Heart right ventricle (tissue), 16 donors: ENCODE measurements at regions not wholly inside any gene's neighbourhood (a gene's known extent, or its start where the extent isn't known, plus 50 kb on each side); places are given as distances from the start of the nearest gene placed in this dataset.
"Not testable (repeated sequence)": the region's sequence is repeated elsewhere in the genome, so short reads cannot be mapped to it uniquely, and the experiment has no call there.

Experiments used
- ATAC-seq, 8 donors: fragments of 200-7000 bp; cut with Tn5 transposase; one replicate each; pipeline ENCODE4 v1.9.1; 2020; ENCODE audit warnings: mild to moderate bottlenecking in 8 of 8, moderate library complexity in 8 of 8, moderate number of reproducible peaks in 1 of 8
- DNase-seq, 2 donors: peaks; one replicate each; pipeline ENCODE4 v3.0.0-alpha.2; 2020
- H3K27ac ChIP-seq, 10 donors: fragments of 200-600 bp; sonication (generic) in 2 of 10; one replicate each; pipeline versions ENCODE4 v1.5.0 to v1.8.0; 2020 to 2022; ENCODE audit warnings: mild to moderate bottlenecking in 3 of 10
- H3K27me3 ChIP-seq, 7 donors: fragments of 200-600 bp; one replicate each; pipeline ENCODE4 v1.8.0; 2021 to 2022; ENCODE audit warnings: mild to moderate bottlenecking in 2 of 7
- H3K36me3 ChIP-seq, 9 donors: fragments of 200-600 bp; sonication (generic) in 1 of 9; one replicate each; pipeline versions ENCODE4 v1.5.0 to v1.8.0; 2020 to 2022; ENCODE audit warnings: mild to moderate bottlenecking in 2 of 9
- H3K4me1 ChIP-seq, 9 donors: fragments of 200-600 bp; sonication (generic) in 1 of 9; one replicate each; pipeline versions ENCODE4 v1.5.0 to v1.8.0; 2020 to 2022; ENCODE audit warnings: mild to moderate bottlenecking in 4 of 9
- H3K4me3 ChIP-seq, 10 donors: fragments of 200-600 bp; sonication (generic) in 2 of 10; one replicate each; pipeline versions ENCODE4 v1.5.0 to v1.8.0; 2020 to 2022; ENCODE audit warnings: mild to moderate bottlenecking in 7 of 10, moderate library complexity in 2 of 10
- H3K9me3 ChIP-seq, 11 donors: fragments of 200-600 bp in 10 of 11; sonication (generic) in 2 of 11; one replicate each; pipeline versions ENCODE4 v1.5.0 to v1.8.0; 2013 to 2022; ENCODE audit warnings: mild to moderate bottlenecking in 2 of 11, control low read depth in 1 of 11, moderate library complexity in 1 of 11
- CTCF ChIP-seq, 9 donors: fragments of 200-600 bp; sonication (generic) in 2 of 9; IDR thresholded peaks; one replicate each; pipeline versions ENCODE4 v1.5.0 to v1.8.0; 2021 to 2022; ENCODE audit warnings: antibody characterized with exemption in 9 of 9, mild to moderate bottlenecking in 5 of 9, moderate library complexity in 1 of 9
- WGBS, 2 donors: extraction: QIAGEN DNeasy Blood & Tissue Kit; methylation state at CpG; one replicate each; pipeline ENCODE4 v1.1.7; 2013; ENCODE audit warnings: inconsistent platforms in 1 of 2; 5-methylcytosine and 5-hydroxymethylcytosine counted together
- intact Hi-C, 10 donors: fragments of 100-400 bp; cut with DNase I; formaldehyde crosslinking; loops; one replicate each; pipeline versions ENCODE4 v1.11.1 to v1.14.2; 2022
- donor health status: Arrhythmogenic right ventricular cardiomyopathy.
- donor health status: ischemic (EF 13 %, LVEDD 7.1; RV severe dilation, severe dysfunction).
- donor health status: healthy with polysubstance abuse.
- donor health status: DM: no; HTN: yes; CAD: no.
- donor health status: DM: no; HTN: no; CAD: no.
- donor health status: ischemic (EF 25% LVEDD 6.9; RV normal size, moderate dysfunction).
- donor health status: ischemic (EF 25% LVEDD 5.7; RV mildly dilated, moderate dysfunction).
- donor health status: healthy.
- donor health status: DM: yes; HTN: yes; CAD: no.
- donor health status: Ischemic cardiomyopathy.
- donor health status: ischemic (EF 35%, LVEDD 5.7; RV mildly dilated, moderate dysfunction).
- donor health status: nonischemic (EF 11% LVEDD 7.7; RV severe dilation, severe dysfunction).
- donor health status: DM: yes; HTN: yes; CAD: no.
- donor health status: PGD.
- donor health status: ischemic (EF 29% LVEDD 5.4; RV normal size, mild dysfunction).
- donor health status: nonischemic (EF 23%, LVEDD 6.1; RV moderate dilation, normal function).

GRCh38 chr7:25055520-25056220, 69.4 kb downstream of the CYCS start:
- Histone ChIP-seq H3K4me3 (no peak overlapping the region), H3K36me3 (no peaks in the 10 kb centered on the region), H3K27ac (no peak overlapping the region), H3K9me3 (peaks cover 0 to 3% (median 0%) of the 10 kb centered on the region in 11 donors), H3K27me3 (no peaks in the 10 kb centered on the region), H3K4me1 (no peaks in the 10 kb centered on the region)
- ATAC-seq (no peak), DNase-seq (no peak)
- 80 to 89% methylated on average over 6 of the region's 6 CpGs for WGBS, 2 donors
- intact Hi-C loops, result no loop called here
- TF ChIP-seq CTCF (IDR thresholded peaks at IDR 0.05), result no peak

GRCh38 chr7:25054819-25055519, 70.1 kb downstream of the CYCS start:
- Histone ChIP-seq H3K4me3 (no peak overlapping the region), H3K27ac (no peak overlapping the region), H3K27me3 (no peaks in the 10 kb centered on the region), H3K4me1 (no peaks in the 10 kb centered on the region), H3K9me3 (peaks cover 0 to 3% (median 0%) of the 10 kb centered on the region in 11 donors), H3K36me3 (no peaks in the 10 kb centered on the region)
- intact Hi-C loops, result no loop called here
- ATAC-seq, result no peak
- no peak for TF ChIP-seq CTCF (IDR thresholded peaks at IDR 0.05)
- DNase-seq, result no peak
- WGBS, 2 donors, result 73 to 82% methylated on average over 6 of the region's 6 CpGs

- H3K27me3 ChIP-seq, result no peaks in the 10 kb centered on the region
- no peak overlapping the region for H3K27ac ChIP-seq
- no peak for DNase-seq
- 76 to 92% methylated on average over 5 of the region's 5 CpGs for WGBS, 2 donors
- no peak overlapping the region for H3K4me3 ChIP-seq
- no peaks in the 10 kb centered on the region for H3K9me3 ChIP-seq
- ATAC-seq, result no peak
- H3K36me3 ChIP-seq, result no peaks in the 10 kb centered on the region
- no peaks in the 10 kb centered on the region for H3K4me1 ChIP-seq
- no peak for TF ChIP-seq CTCF (IDR thresholded peaks at IDR 0.05)
- intact Hi-C loops, result no loop called here
Measured at GRCh38 chr7:25050223-25050622, 70.2 kb upstream of the OSBPL3 start.

GRCh38 chr7:25048444-25048834, 68.5 kb upstream of the OSBPL3 start:
- intact Hi-C loops, result no loop called here
- ATAC-seq, result no peak
- no peak for TF ChIP-seq CTCF (IDR thresholded peaks at IDR 0.05)
- WGBS, 2 donors, result 78 to 81% methylated on average over 1 of the region's 1 CpG
- no peaks in the 10 kb centered on the region for H3K4me1 ChIP-seq
- H3K4me3 ChIP-seq, result no peak overlapping the region
- no peaks in the 10 kb centered on the region for H3K27me3 ChIP-seq
- H3K9me3 ChIP-seq, result no peaks in the 10 kb centered on the region
- H3K36me3 ChIP-seq, result no peaks in the 10 kb centered on the region
- DNase-seq, result no peak
- H3K27ac ChIP-seq, result no peak overlapping the region

- WGBS, 2 donors, result 87 to 95% methylated on average over 11 of the region's 27 CpGs
Measured at GRCh38 chr7:25047571-25048443, 67.8 kb upstream of the OSBPL3 start.

More at GRCh38 chr7:25047571-25048443, 67.8 kb upstream of the OSBPL3 start:
- ATAC-seq, H3K4me1 ChIP-seq, H3K36me3 ChIP-seq, H3K27ac ChIP-seq, H3K4me3 ChIP-seq, H3K27me3 ChIP-seq, DNase-seq, intact Hi-C loops, H3K9me3 ChIP-seq: not testable (repeated sequence)
